Liver (tissue), 8 donors: ENCODE measurements at regions not wholly inside any gene's neighbourhood (a gene's known extent, or its start where the extent isn't known, plus 50 kb on each side); places are given as distances from the start of the nearest gene placed in this dataset.

ENCODE experiments used
- DNase-seq: peaks from one replicate; pipeline ENCODE4 v3.0.0-alpha.2; 2017; ENCODE audit warnings: low spot score
- H3K27ac ChIP-seq, 2 donors: one replicate each; pipeline ENCODE4 v1.7.0; 2013; ENCODE audit warnings: inconsistent platforms in 2 of 2, low read length in 2 of 2, control low read depth in 1 of 2, low read depth in 1 of 2, mild to moderate bottlenecking in 1 of 2
- H3K27me3 ChIP-seq, 4 donors: one replicate each; pipeline versions ENCODE4 v1.6.1 to v1.7.0; 2013; ENCODE audit warnings: low read length in 3 of 4, inconsistent platforms in 1 of 4, mild to moderate bottlenecking in 1 of 4, moderate library complexity in 1 of 4; ENCODE audit not compliant: control insufficient read depth in 4 of 4, insufficient read depth in 4 of 4
- H3K36me3 ChIP-seq, 4 donors: one replicate each; pipeline versions ENCODE4 v1.6.1 to v1.7.0; 2013; ENCODE audit warnings: low read length in 3 of 4, mild to moderate bottlenecking in 3 of 4, low read depth in 1 of 4, moderate library complexity in 1 of 4; ENCODE audit not compliant: control insufficient read depth in 4 of 4, insufficient read depth in 3 of 4
- H3K4me1 ChIP-seq, 4 donors: one replicate each; pipeline versions ENCODE4 v1.6.1 to v1.7.0; 2013; ENCODE audit warnings: low read length in 3 of 4, mild to moderate bottlenecking in 3 of 4, moderate library complexity in 1 of 4; ENCODE audit not compliant: control insufficient read depth in 4 of 4, insufficient read depth in 4 of 4
- H3K4me3 ChIP-seq, 3 donors: one replicate each; pipeline versions ENCODE4 v1.6.1 to v1.7.0; 2013; ENCODE audit warnings: low read length in 3 of 3, control low read depth in 1 of 3, low read depth in 1 of 3, mild to moderate bottlenecking in 1 of 3
- H3K9ac ChIP-seq, 2 donors: one replicate each; pipeline ENCODE4 v1.7.0; 2013; ENCODE audit warnings: low read length in 2 of 2, mild to moderate bottlenecking in 2 of 2, moderate library complexity in 2 of 2, control low read depth in 1 of 2, low read depth in 1 of 2
- H3K9me3 ChIP-seq, 4 donors: one replicate each; pipeline versions ENCODE4 v1.6.1 to v1.7.0; 2013; ENCODE audit warnings: low read length in 3 of 4; ENCODE audit not compliant: control insufficient read depth in 4 of 4
- ATF3 ChIP-seq: IDR thresholded peaks from 2 replicates; pipeline ENCODE4 v1.6.1; 2016; ENCODE audit warnings: antibody characterized with exemption
- CTCF ChIP-seq: fragments of 150-350 bp; IDR thresholded peaks from 2 replicates; pipeline ENCODE4 v1.5.1; 2017; ENCODE audit warnings: improper control_type of control experiment, low read depth, low read length; ENCODE audit not compliant: missing input control
- EGR1 ChIP-seq, 2 donors: IDR thresholded peaks; 2 replicates each; pipeline ENCODE4 v1.6.1; 2016 to 2018; ENCODE audit warnings: antibody characterized with exemption in 2 of 2, low read depth in 2 of 2
- FOXA1 ChIP-seq: IDR thresholded peaks from 2 replicates; pipeline ENCODE4 v1.6.1; 2016; ENCODE audit warnings: antibody characterized with exemption
- FOXA2 ChIP-seq: IDR thresholded peaks from 2 replicates; pipeline ENCODE4 v1.6.1; 2016; ENCODE audit warnings: antibody characterized with exemption
- GABPA ChIP-seq, 2 donors: IDR thresholded peaks in 1 of 2; conservative IDR thresholded peaks in 1 of 2; 2 replicates each; pipeline ENCODE4 v1.6.1; 2016; ENCODE audit warnings: antibody characterized with exemption in 2 of 2, mild to moderate bottlenecking in 1 of 2, moderate library complexity in 1 of 2
- HNF4A ChIP-seq, 2 donors: conservative IDR thresholded peaks; 2 replicates each; pipeline ENCODE4 v1.6.1; 2016; ENCODE audit warnings: antibody characterized with exemption in 2 of 2, mild to moderate bottlenecking in 2 of 2
- HNF4G ChIP-seq: IDR thresholded peaks from 2 replicates; pipeline ENCODE4 v1.6.1; 2016; ENCODE audit warnings: antibody characterized with exemption
- JUND ChIP-seq, 2 donors: IDR thresholded peaks; 2 replicates each; pipeline ENCODE4 v1.6.1; 2016; ENCODE audit warnings: antibody characterized with exemption in 2 of 2
- MAX ChIP-seq: IDR thresholded peaks from 2 replicates; pipeline ENCODE4 v1.6.1; 2016; ENCODE audit warnings: antibody characterized with exemption
- NR2F2 ChIP-seq: IDR thresholded peaks from 2 replicates; pipeline ENCODE4 v1.6.1; 2016; ENCODE audit warnings: antibody characterized with exemption
- RAD21 ChIP-seq, 2 donors: IDR thresholded peaks; 2 replicates each; pipeline ENCODE4 v1.6.1; 2016; ENCODE audit warnings: antibody characterized with exemption in 2 of 2, mild to moderate bottlenecking in 2 of 2
- RXRA ChIP-seq, 2 donors: IDR thresholded peaks; 2 replicates each; pipeline ENCODE4 v1.6.1; 2017 to 2018; ENCODE audit warnings: antibody characterized with exemption in 2 of 2, mild to moderate bottlenecking in 1 of 2
- SP1 ChIP-seq: IDR thresholded peaks from 2 replicates; pipeline ENCODE4 v1.6.1; 2018; ENCODE audit warnings: antibody characterized with exemption, mild to moderate bottlenecking
- TAF1 ChIP-seq: conservative IDR thresholded peaks from 2 replicates; pipeline ENCODE4 v1.6.1; 2016; ENCODE audit warnings: antibody characterized with exemption, mild to moderate bottlenecking
- YY1 ChIP-seq: IDR thresholded peaks from 2 replicates; pipeline ENCODE4 v1.6.1; 2016; ENCODE audit warnings: antibody characterized with exemption, mild to moderate bottlenecking
- ZBTB33 ChIP-seq: IDR thresholded peaks from 2 replicates; pipeline ENCODE4 v1.6.1; 2016; ENCODE audit warnings: antibody characterized with exemption
- WGBS: extraction: QIAGEN DNeasy Blood & Tissue Kit; methylation state at CpG from one replicate; pipeline ENCODE4 v1.1.7; 2013; 5-methylcytosine and 5-hydroxymethylcytosine counted together
- TF ChIP-seq, protein P1 (sequence below): IDR thresholded peaks from 2 replicates; pipeline ENCODE4 v1.6.1; 2016; ENCODE audit warnings: antibody characterized with exemption, mild to moderate bottlenecking
- donor health status: healthy.
- donor health status: healthy.
- donor health status: healthy.
- donor health status: healthy.
- donor health status: healthy.

- H3K9ac ChIP-seq: no peak overlapping the region
- no peak overlapping the region for H3K27ac ChIP-seq
- DNase-seq: no peak
- no peaks in the 10 kb centered on the region for H3K27me3 ChIP-seq
- peaks cover 0 to 7% (median 5%) of the 10 kb centered on the region in 4 donors for H3K4me1 ChIP-seq
- TF ChIP-seq RXRA (IDR thresholded peaks at IDR 0.05) (peak; percentile 72 to 76), ATF3 (no peak), RAD21 (IDR thresholded peaks at IDR 0.05) (peak; percentile 21 to 41), FOXA1 (no peak), HNF4A (conservative IDR thresholded peaks at IDR 0.05) (peak; percentile 61), FOXA2 (no peak), GABPA (IDR thresholded peaks at IDR 0.05 in 1 of 2, conservative IDR thresholded peaks at IDR 0.05 in 1 of 2) (peak in 1 of 2 donors; percentile 32), HNF4G (no peak), MAX (peak; percentile 63), JUND (IDR thresholded peaks at IDR 0.05) (peak; percentile 71 to 72), TAF1 (no peak), NR2F2 (no peak), ZBTB33 (peak; percentile 78), YY1 (peak; percentile 86), EGR1 (IDR thresholded peaks at IDR 0.05; ENCODE audit: low read depth in 2 of 2) (no peak), CTCF (no peak), SP1 (peak; percentile 66)
- TF ChIP-seq, protein P1, sequence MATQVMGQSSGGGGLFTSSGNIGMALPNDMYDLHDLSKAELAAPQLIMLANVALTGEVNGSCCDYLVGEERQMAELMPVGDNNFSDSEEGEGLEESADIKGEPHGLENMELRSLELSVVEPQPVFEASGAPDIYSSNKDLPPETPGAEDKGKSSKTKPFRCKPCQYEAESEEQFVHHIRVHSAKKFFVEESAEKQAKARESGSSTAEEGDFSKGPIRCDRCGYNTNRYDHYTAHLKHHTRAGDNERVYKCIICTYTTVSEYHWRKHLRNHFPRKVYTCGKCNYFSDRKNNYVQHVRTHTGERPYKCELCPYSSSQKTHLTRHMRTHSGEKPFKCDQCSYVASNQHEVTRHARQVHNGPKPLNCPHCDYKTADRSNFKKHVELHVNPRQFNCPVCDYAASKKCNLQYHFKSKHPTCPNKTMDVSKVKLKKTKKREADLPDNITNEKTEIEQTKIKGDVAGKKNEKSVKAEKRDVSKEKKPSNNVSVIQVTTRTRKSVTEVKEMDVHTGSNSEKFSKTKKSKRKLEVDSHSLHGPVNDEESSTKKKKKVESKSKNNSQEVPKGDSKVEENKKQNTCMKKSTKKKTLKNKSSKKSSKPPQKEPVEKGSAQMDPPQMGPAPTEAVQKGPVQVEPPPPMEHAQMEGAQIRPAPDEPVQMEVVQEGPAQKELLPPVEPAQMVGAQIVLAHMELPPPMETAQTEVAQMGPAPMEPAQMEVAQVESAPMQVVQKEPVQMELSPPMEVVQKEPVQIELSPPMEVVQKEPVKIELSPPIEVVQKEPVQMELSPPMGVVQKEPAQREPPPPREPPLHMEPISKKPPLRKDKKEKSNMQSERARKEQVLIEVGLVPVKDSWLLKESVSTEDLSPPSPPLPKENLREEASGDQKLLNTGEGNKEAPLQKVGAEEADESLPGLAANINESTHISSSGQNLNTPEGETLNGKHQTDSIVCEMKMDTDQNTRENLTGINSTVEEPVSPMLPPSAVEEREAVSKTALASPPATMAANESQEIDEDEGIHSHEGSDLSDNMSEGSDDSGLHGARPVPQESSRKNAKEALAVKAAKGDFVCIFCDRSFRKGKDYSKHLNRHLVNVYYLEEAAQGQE: no peak
- 35% methylated on average over 4 of the region's 4 CpGs for WGBS
- H3K36me3 ChIP-seq: no peaks in the 10 kb centered on the region
- H3K9me3 ChIP-seq: no peaks in the 10 kb centered on the region
- no peak overlapping the region for H3K4me3 ChIP-seq
Measured at GRCh38 chr3:20861454-20861853, 675.4 kb upstream of the SGO1 start.
